GM12878 (cell line): ENCODE measurements at regions not wholly inside any gene's neighbourhood (a gene's known extent, or its start where the extent isn't known, plus 50 kb on each side); places are given as distances from the start of the nearest gene placed in this dataset.

ENCODE experiments used
- ATAC-seq: fragments of 200-7000 bp; cut with Tn5 transposase; 3 replicates; pipeline ENCODE4 v1.9.1; 2020; ENCODE audit warnings: mild to moderate bottlenecking, moderate library complexity
- BruUV-seq: library from RNA; stranded (reverse); fragments of 400-500 nt; replicated peaks from 2 replicates; lab custom pipeline; 2021; lab: Mats Ljungman, UMichigan
- CTCF ChIA-PET: fragments of 300-600 bp; sonication (Branson Sonifier 250); formaldehyde crosslinking; extraction: SDS; loops from one replicate; lab custom pipeline; 2021; ENCODE audit warnings: inconsistent platforms; lab: Yijun Ruan, JAX
- POLR2A ChIA-PET: fragments of 350-600 bp; formaldehyde crosslinking; extraction: SDS; loops from one replicate; lab custom pipeline; 2021; ENCODE audit warnings: inconsistent platforms; lab: Charles Lee
- RAD21 ChIA-PET: fragments of 300-600 bp; sonication (Branson Sonifier 250); formaldehyde crosslinking; loops from one replicate; lab custom pipeline; 2023; ENCODE audit warnings: antibody characterized with exemption; ENCODE audit not compliant: unreplicated experiment; lab: Charles Lee
- SMC1A ChIA-PET: fragments of 300-600 bp; sonication (Branson Sonifier 250); formaldehyde crosslinking; loops from one replicate; lab custom pipeline; 2023; ENCODE audit not compliant: unreplicated experiment, uncharacterized antibody; lab: Charles Lee
- DNase-seq: peaks from one replicate; pipeline ENCODE4 v3.0.0-alpha.2; 2011; ENCODE audit warnings: low read depth, low spot score
- FAIRE-seq: peaks from 3 replicates; lab custom pipeline; 2011; peaks lifted over from hg19 to GRCh38; lab: Jason Lieb, UNC
- H2AFZ ChIP-seq: 2 replicates; pipeline ENCODE4 v1.6.0; 2011; ENCODE audit warnings: low read depth, low read length, control low read depth; ENCODE audit not compliant: control insufficient read depth
- H3K27ac ChIP-seq: 2 replicates; pipeline ENCODE4 v1.5.1; 2011; ENCODE audit warnings: control low read depth; ENCODE audit not compliant: control insufficient read depth, insufficient read depth
- H3K27me3 ChIP-seq, 2 experiments: replicated peaks in 1 of 2; 2 replicates each; pipeline versions ENCODE4 v1.6.0 to v1.6.1; 2011; ENCODE audit warnings: low read length in 1 of 2; ENCODE audit not compliant: control insufficient read depth in 2 of 2, insufficient read depth in 2 of 2
- H3K36me3 ChIP-seq, 2 experiments: 2 replicates each; pipeline ENCODE4 v1.5.1; 2011; ENCODE audit warnings: low read length in 1 of 2; ENCODE audit not compliant: control insufficient read depth in 2 of 2, insufficient read depth in 2 of 2
- H3K4me1 ChIP-seq: 2 replicates; pipeline ENCODE4 v1.6.1; 2011; ENCODE audit warnings: mild to moderate bottlenecking, low read length, moderate library complexity, mixed read lengths; ENCODE audit not compliant: control insufficient read depth, insufficient read depth
- H3K4me2 ChIP-seq: 2 replicates; pipeline ENCODE4 v1.6.0; 2011; ENCODE audit warnings: control low read depth; ENCODE audit not compliant: control insufficient read depth, insufficient read depth
- H3K4me3 ChIP-seq: fragments of 200-600 bp; sonication (generic); 2 replicates; pipeline ENCODE4 v1.5.1; 2016
- H3K79me2 ChIP-seq: 2 replicates; pipeline ENCODE4 v1.6.0; 2011; ENCODE audit warnings: low read length; ENCODE audit not compliant: control insufficient read depth, insufficient read depth
- H3K9ac ChIP-seq: 2 replicates; pipeline ENCODE4 v1.8.0; 2011; ENCODE audit warnings: low read length, control low read depth, mixed read lengths; ENCODE audit not compliant: control insufficient read depth, insufficient read depth
- H3K9me3 ChIP-seq: replicated peaks from 3 replicates; pipeline ENCODE4 v1.5.1; 2011; ENCODE audit warnings: mild to moderate bottlenecking, low read length; ENCODE audit not compliant: control insufficient read depth, insufficient read depth
- H4K20me1 ChIP-seq: 2 replicates; pipeline ENCODE4 v1.6.0; 2011; ENCODE audit not compliant: control insufficient read depth, insufficient read depth
- ATF3 ChIP-seq: IDR thresholded peaks from 2 replicates; pipeline ENCODE4 v1.6.1; 2011; ENCODE audit warnings: low read depth, mild to moderate bottlenecking, low read length, moderate library complexity, borderline replicate concordance; ENCODE audit errors: extremely low read depth
- BRCA1 ChIP-seq: IDR thresholded peaks from 2 replicates; pipeline ENCODE4 v1.6.1; 2011; ENCODE audit warnings: low read depth, low read length, improper control_type of control experiment
- E2F8 ChIP-seq: fragments of 450-650 bp; IDR thresholded peaks from 2 replicates; pipeline ENCODE4 v1.6.1; 2018; ENCODE audit warnings: mild to moderate bottlenecking, low read depth, moderate library complexity; ENCODE audit not compliant: partially characterized antibody
- GATAD2B ChIP-seq: fragments of 450-650 bp; conservative IDR thresholded peaks from 2 replicates; pipeline ENCODE4 v1.6.1; 2017; ENCODE audit warnings: low read depth, mild to moderate bottlenecking, moderate library complexity
- IRF3 ChIP-seq: fragments of 450-650 bp; IDR thresholded peaks from 2 replicates; pipeline ENCODE4 v1.6.1; 2014; ENCODE audit warnings: mild to moderate bottlenecking
- JUNB ChIP-seq: IDR thresholded peaks from 2 replicates; pipeline ENCODE4 v1.6.1; 2016; ENCODE audit warnings: antibody characterized with exemption, mild to moderate bottlenecking
- KDM1A ChIP-seq: fragments of 200-600 bp; sonication (generic); IDR thresholded peaks from 2 replicates; pipeline ENCODE4 v1.6.1; 2016; ENCODE audit warnings: borderline replicate concordance
- MAX ChIP-seq: IDR thresholded peaks from 2 replicates; pipeline ENCODE4 v1.6.1; 2012; ENCODE audit warnings: low read depth, low read length, improper control_type of control experiment
- NBN ChIP-seq: fragments of 450-650 bp; IDR thresholded peaks from 2 replicates; pipeline ENCODE4 v1.6.1; 2016
- SRF ChIP-seq, 2 experiments: IDR thresholded peaks; 2 replicates each; pipeline ENCODE4 v1.6.1; 2011; ENCODE audit warnings: low read depth in 2 of 2, low read length in 2 of 2, mild to moderate bottlenecking in 1 of 2, moderate library complexity in 1 of 2
- WGBS: methylation state at CpG from one replicate; pipeline ENCODE4 v1.1.6; 2016; ENCODE audit warnings: low lambda C conversion rate; ENCODE audit not compliant: insufficient replicate concordance, insufficient coverage; ENCODE audit errors: missing lambda C conversion rate; 5-methylcytosine and 5-hydroxymethylcytosine counted together
- in situ Hi-C: fragments of 300-500 bp; cut with MboI; formaldehyde crosslinking; loops from 9 replicates; pipeline ENCODE4 v1.14.3; 2018; ENCODE audit warnings: mixed read lengths
- intact Hi-C: fragments of 100-400 bp; cut with micrococcal nuclease; formaldehyde crosslinking; loops from one replicate; pipeline ENCODE4 v1.14.2; 2022; ENCODE audit not compliant: unreplicated experiment

GRCh38 chr14:84535976-84536375, 994.0 kb upstream of the FLRT2 start:
- FAIRE-seq: no peak
- POLR2A ChIA-PET: no interaction called here

GRCh38 chr14:84541018-84541417, 988.9 kb upstream of the FLRT2 start:
- Histone ChIP-seq H4K20me1 (no peaks in the 10 kb centered on the region), H3K4me1 (no peaks in the 10 kb centered on the region), H3K27ac (no peak overlapping the region), H3K9ac (no peak overlapping the region)
- POLR2A ChIA-PET: no interaction called here
- FAIRE-seq (no peak), DNase-seq (no peak)
- in situ Hi-C loops: no loop called here
- RAD21 ChIA-PET: no interaction called here
- TF ChIP-seq ATF3: no peak
- no peak for TF ChIP-seq SRF (IDR thresholded peaks at IDR 0.05; ENCODE audit: low read depth in 2 of 2, low read length in 2 of 2)
- TF ChIP-seq MAX: no peak
- TF ChIP-seq IRF3: no peak
- TF ChIP-seq NBN: no peak
- TF ChIP-seq E2F8: no peak
- no peak for TF ChIP-seq BRCA1
- TF ChIP-seq JUNB: no peak
- no peak for TF ChIP-seq KDM1A
- no peak for TF ChIP-seq GATAD2B
- TF ChIP-seq, all 136 proteins: peak for 0
- H2AFZ ChIP-seq: no peak overlapping the region
- no peak for ATAC-seq
- H3K4me3 ChIP-seq: no peak overlapping the region
- no TSS peak for BruUV-seq
- no peaks in the 10 kb centered on the region for H3K9me3 ChIP-seq
- SMC1A ChIA-PET: no interaction called here
- no peak overlapping the region for H3K4me2 ChIP-seq
- H3K36me3 ChIP-seq: no peaks in the 10 kb centered on the region
- CTCF ChIA-PET: no interaction called here
- WGBS: 2% methylated on average over 2 of the region's 2 CpGs
- no peaks in the 10 kb centered on the region for H3K27me3 ChIP-seq
- no peaks in the 10 kb centered on the region for H3K79me2 ChIP-seq
- intact Hi-C loops: no loop called here

More at GRCh38 chr14:84535976-84536375, 994.0 kb upstream of the FLRT2 start:
- ChIA-PET RAD21 (no interaction called here), SMC1A (no interaction called here), CTCF (no interaction called here)
- Histone ChIP-seq H3K79me2 (no peaks in the 10 kb centered on the region), H3K27me3 (no peaks in the 10 kb centered on the region), H4K20me1 (no peaks in the 10 kb centered on the region), H3K4me3 (no peak overlapping the region), H3K4me2 (no peak overlapping the region), H2AFZ (no peak overlapping the region), H3K36me3 (no peaks in the 10 kb centered on the region), H3K27ac (no peak overlapping the region), H3K9ac (no peak overlapping the region), H3K9me3 (no peaks in the 10 kb centered on the region), H3K4me1 (no peaks in the 10 kb centered on the region)
- intact Hi-C loops: no loop called here
- ATAC-seq (no peak), DNase-seq (no peak)
- no TSS peak for BruUV-seq
- TF ChIP-seq JUNB: no peak
- WGBS: 0% methylated on average over 1 of the region's 1 CpG
- in situ Hi-C loops: no loop called here
